GM21723 (cell line): ENCODE measurements at regions not wholly inside any gene's neighbourhood (a gene's known extent, or its start where the extent isn't known, plus 50 kb on each side); places are given as distances from the start of the nearest gene placed in this dataset.

Experiments used
- ATAC-seq: cut with Tn5 transposase; IDR thresholded peaks from one replicate; pipeline ENCODE4 v1.9.1; 2021; ENCODE audit warnings: mild to moderate bottlenecking, moderate library complexity; ENCODE audit not compliant: unreplicated experiment

DNA sequence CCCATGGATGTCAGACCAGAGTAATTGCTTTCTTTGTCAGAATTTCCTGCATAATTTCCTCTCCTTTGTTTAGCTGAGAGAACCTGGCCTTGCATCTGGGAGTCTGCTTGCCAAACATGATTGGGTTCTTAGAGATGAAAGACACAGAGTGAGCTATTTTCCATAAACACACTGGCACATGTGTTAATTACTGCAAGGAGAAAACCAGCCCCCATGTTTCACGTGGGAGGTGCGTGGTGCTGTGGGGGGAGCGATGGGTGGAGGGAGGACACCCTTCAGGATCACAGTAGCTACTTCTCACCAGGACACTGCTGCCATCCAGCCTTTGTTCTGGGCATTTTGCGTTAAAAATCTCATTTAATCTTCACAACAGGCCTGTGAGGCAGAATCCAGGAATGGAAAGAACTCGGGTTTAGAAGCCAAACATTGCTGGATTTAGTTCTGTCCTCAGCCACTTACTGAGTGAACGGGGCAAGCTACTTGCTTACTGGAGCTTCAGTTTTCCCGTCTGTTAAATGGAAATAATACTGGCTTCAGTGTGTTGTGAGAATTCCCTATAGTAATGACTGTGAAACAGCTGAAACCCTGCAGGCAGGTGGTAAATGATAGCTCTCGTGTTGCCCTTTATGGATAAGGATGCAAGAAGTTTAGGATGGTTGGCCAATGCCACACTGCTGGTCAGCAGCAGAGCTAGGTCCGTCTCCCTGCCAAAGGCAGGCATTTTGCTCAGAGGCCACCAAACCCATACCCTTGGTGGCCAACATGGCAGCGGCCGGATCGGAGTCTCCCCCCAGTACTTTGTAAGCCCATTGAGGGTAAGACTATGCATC, 100.1 kb upstream of the ASAP2 start:
- ATAC-seq = no peak

DNA sequence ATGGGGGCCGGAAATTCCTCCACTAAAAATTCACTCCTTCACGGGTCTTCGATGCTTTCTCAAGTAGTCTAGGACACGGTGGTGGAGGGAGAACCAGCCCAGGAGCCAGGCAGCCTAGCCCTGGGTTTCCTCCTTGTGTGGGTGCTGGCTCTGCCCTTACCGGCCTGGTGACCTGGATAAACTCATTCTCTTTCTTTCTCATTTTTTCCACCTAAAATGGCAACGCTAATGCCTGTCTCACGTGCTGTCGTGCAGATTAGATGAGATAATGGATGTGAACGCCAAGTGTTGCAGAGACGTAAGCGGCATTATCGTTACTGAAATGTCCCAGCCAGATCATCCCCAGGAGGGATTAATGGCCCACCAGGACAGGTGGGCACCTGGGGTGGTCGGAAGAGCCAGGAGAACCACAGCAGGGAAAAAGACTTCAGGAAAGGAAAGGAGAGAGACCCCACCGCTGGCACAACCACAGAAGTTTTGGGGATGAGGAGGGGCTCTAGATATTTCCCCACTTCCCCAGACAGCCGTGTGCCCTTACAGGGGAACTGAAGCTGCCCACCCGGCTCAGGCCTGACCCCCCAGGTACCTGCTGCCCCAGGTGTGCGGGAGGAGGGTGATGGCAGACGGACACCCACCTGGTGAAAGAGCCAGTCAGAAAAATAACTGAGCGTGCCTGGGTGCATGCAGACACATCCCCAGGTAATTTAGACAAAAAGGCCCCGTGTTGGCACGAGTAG, 100.8 kb upstream of the ASAP2 start:
- no peak for ATAC-seq

DNA sequence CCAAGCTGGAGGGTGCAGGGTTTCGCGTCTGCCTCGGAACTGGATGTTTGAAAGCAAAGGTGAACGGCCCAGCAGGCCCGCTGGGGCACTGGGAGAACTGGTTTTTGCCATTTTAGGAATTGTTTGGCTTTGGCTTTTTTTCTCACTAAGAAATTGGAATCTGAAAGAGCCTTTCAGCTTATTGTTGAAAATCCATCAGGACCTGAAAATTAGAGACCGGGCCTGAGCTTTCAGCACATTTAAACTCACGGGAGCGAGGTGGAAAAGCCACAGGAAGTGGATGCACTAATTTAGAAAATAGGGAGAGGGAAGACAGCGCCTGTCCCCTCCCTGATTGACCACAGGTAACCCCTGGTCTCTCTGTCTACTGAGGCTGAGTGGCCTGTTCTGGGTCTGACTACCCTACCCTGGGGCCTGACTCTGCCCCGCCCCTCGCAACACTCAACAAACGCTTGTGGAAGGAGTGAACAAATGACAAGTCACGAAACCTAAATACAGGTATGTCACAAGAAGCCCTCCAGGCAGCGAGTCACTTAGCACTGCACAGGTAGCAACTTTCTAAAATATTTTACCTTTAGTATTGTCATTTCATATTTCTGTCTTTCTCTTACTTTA, 100.3 kb upstream of the MBOAT2 start:
- ATAC-seq = no peak

DNA sequence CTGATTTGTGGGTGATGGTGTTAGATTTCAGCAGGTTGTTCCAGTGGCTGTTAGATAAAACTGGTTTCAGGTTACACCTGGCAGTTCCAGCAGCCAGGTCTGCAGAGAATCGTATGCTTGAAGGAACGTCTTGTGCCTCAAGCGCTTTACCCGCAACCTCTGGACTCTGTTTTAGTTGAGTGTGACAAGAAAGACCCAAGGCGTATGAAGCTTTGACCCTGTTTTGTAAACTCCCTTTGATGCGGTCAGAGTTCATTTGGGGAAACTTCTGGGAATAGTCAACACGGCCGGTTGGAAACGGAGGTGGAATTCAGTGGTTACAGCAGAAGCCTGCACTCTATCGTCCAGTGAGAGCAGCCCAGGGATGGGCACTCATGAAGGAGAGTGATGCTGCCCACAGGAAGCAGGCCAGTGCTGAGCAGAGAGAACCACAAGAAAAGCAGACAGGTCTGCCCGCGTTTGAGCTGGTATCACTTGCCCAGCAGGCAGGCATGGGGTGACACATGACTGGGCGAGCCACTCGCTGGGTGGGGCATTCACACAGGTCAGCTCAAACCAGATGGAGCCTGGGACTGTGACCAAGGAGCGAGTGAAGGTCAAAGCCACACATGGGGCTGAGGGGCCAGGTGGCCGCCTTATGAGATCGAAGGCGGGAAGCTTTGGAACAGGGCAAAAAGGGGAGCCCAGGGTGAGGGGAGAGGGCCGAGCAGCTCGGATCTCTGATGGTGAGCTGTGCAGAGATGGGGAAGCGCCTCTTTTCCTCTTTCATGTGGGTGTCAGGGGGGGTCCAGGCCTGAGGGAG, 99.6 kb upstream of the MBOAT2 start:
- ATAC-seq = no peak

DNA sequence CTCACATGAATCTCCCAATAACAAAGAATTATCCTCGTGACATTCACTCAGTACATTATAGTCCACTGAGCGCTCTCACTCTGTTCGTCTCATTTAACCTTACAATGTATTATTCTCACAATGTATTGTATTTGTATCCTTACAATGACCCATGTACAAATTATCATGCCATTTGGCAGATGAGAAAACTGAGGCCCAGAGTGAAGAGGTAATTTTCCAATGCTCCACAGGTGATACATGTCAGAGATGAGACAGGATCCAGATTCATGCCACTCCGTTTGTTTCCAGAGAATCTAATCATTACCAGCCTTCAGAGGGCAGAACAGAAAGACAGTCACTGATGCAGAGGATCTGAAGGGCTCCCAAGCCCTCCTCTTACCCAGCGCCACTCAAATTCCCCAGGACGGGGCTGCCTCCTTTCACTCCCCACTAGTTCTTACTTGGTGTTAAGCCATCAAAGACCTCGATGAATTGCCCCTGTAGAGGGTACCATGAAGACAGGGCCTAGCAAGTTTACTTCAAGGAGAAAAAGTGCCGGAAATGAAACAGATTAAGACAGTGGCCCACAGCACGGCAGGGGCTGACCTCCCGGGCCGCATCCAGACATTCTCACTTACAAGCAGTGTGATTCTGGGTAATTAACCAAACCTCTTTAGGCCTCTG, 98.4 kb upstream of the MBOAT2 start:
- no peak for ATAC-seq

DNA sequence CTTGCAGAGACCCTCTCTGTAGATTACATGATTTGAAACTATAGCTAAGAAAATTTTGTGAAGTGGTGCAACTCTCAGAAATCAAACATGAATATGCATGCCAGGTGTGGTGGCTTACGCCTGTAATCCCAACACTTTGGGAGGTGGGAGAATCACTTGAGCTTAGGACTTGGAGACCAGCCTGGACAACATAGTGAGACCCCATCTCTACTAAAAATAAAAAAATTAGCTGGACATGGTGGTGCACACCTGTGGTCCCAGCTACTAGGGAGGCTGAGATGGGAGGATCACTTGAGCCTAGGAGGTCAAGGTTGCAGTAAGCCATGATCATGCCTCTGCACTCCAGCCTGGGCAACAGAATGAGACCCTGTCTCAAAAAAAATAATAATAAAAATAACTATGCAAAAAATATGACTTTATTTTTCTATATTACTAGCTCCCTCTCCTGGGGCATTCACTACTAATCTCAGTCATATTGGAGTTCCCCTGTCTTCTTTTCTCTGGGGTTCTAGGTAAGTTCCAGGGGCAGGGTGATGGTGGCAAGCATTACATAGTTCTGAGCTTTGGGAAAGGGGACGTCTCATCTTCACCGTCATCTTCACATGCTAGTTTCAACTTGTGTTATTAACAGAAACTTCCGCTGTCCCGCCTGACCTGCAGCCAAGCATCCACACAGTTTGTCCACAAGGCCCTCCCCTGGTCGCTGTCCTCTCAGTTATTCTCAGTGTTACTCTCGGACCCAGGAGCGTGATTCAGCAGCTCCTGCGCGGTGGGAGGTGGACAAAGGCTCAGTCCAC, 96.8 kb upstream of the MBOAT2 start:
- ATAC-seq = peak; percentile 45

DNA sequence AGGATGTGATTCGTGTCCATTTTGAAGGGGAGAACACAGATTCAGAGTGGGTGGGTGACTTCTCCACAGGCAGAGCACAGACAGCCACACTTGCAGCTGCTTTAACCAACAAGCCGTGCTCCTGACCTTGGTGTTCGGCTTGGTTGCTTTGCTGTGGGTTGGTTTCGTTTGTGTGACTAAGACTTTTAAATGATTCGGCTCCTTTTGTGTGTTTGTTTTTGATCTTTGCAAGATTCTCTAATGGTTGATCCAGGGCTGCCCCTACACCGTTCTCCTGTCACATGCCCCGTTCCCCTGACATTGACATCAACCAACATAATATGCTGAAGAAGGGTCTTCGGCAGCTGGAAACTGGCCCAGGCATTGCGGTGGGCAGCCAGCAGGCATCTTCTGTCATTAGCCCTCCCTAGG, 95.9 kb upstream of the MBOAT2 start:
- ATAC-seq = peak; percentile 70

DNA sequence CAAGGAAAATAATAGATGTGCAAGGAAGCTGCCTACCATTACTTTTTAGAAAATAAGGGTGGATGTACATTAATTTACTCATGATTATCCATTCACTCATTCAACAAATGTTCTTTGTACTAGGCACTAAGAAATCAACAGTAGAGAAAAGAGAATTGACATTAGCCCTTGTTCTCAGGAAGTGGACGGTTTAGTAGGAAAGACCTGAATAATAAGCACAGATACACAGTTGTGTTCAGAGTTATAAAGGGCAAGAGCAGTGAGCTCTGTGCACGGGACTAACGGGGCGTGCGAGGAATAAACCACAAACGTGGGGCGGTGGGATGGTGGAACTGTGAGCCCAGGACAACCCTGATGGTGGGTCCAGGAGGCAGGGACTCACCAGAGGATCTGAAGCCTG, 94.4 kb upstream of the MBOAT2 start:
- ATAC-seq = no peak

DNA sequence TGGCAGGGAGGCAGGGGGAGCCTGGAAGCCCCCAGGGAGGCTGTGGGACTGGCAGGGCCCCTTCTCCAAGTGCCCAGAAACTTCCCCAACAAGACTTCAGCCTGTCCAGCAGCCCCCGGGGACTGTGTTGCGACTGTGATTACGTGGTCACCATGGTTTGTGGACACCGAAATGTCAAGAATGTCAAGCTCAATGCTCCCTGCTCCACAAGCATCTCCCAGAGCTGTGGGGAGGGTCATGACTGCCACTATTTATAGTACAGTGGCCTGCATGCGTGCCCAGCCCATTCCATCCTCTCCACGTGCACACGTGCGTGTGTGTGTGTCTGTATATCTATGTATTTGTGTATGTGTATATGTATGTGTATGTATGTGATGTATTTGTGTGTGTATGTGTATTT, 93.8 kb upstream of the MBOAT2 start:
- no peak for ATAC-seq

DNA sequence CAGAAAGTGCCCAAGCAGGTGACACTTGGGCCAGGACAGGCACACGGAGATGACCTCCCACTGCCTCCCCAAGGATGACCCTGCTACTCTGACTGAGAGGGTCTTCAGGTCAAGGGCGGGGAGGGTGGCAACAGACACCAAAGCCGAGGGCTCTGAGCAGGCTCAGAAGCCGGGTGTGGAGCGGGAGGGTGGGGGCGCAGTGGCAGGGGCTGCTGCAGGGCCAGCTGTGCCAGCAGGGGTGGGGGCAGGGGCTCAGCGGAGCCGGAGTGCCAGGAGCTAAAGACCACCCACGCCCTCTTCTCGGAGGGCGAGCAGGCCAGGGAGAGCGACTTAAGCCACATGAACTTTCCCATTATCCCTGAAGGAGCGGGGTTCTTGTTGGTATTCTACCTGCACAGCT, 93.3 kb upstream of the MBOAT2 start:
- ATAC-seq = no peak

DNA sequence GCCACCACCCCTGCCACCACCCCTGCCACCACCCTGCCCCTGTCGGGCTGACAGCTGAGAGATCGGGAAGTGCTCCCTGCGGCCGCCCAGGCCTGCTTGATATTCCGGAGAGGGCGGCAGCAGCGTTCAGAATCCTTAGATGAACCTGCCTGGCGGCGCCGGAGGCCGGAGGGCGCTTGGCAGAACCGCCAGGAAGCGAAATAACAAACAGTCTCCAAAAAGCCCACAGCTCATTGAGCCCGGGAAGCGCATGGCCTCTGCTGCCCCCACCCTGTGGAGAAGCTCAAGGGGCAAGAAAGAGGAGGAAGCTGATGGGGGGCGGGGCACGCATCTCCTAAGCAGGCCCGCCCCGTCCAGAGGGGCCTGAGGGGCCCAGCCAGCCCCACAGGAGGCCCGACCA, 92.2 kb upstream of the MBOAT2 start:
- ATAC-seq = no peak

DNA sequence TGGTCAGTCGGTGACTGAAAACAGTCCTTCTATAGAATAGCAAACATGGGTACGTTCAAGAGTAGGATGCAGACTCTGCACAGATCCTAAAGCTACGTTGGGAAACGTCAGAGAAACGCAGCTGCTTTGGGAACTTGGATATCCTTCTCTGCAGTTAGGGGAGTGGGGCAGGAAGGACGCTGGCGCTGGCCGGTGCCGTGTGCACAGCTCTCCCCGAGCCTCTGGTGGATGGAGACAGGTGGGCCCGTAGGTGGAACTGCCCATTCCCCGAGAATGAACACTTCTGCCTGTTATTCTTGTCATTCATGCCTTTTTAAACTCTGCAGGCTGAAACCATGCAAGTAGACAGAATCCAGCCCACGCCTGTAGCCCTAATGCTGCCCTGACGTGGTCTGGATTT, 91.7 kb upstream of the MBOAT2 start:
- no peak for ATAC-seq

DNA sequence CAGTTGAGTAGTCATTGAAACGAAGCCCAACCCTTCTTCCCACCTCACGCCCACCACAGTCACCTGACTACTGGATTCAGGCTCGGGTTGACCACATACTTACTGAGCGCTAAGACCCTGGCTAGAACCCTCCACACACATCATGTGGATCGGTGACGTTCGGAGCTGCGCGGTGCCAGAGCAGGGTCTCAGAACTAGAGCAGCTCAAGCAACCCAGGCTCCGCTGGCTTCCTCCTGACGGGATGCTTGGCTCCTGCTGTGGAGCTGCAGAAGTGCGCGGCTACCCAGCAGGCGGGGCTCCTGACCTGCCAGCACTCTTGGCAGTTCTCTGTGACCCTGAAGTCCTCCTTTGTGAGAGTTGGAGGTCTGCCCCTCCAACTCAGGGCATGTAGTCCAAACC, 90.6 kb upstream of the MBOAT2 start:
- no peak for ATAC-seq

DNA sequence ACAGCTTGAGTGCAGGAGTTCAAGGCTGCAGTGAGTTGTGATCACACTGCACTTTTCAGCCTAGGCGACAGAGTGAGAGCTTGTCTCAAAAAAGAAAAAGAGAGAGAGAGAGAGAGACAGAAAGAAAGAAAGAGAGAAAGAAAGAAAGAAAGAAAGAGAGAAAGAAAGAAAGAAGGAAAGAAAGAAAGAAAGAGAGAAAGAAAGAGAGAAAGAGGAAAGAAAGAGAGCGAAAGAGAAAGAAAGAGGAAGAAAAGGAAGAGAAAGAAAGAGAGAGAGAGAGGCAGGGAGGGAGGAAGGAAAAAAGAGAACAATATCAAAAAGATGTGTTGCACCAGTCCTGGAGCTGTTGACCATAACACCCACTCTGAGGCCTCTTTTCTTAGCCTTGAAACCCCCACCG, 89.8 kb upstream of the MBOAT2 start:
- no peak for ATAC-seq

DNA sequence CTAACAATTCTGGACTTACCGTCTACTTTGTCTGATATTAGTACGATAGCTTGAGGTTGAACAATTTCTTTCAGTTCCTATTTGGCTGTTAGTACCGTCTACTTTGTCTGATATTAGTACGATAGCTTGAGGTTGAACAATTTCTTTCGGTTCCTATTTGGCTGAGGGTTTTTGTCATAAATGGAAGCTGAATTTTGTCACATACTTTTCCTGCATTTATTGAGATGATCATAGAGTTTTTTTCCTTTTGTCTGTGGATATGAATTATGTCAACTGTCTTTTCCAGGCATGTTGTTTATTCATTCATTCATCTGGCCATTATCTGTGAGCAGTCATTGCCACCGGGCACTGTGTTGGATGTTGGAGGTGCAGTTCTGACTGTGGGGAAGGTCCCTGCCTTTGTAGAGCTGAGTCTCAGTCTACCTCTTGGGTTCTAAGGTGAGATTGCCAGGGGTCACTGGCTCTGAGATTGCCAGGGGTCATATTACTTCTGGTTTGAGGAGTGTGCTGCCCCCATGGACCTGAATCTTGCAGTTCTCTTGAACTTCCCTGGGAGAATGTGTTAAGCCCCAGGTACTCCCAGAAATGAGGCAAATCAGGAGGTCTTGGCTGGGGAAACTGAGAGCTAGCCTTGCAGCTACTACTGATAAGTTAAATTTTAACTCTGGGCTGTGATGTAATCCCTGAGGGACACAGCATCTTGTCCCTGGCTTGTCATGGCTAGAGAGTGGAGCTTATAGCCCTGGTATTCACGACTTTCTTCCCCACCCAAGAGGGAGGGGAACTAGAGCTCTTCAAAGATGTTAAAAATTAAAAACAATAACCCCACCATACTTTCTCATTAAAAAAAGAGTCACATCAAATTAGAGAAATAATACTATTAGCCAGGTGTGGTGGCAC, 89.1 kb upstream of the MBOAT2 start:
- peak; percentile 96 for ATAC-seq

DNA sequence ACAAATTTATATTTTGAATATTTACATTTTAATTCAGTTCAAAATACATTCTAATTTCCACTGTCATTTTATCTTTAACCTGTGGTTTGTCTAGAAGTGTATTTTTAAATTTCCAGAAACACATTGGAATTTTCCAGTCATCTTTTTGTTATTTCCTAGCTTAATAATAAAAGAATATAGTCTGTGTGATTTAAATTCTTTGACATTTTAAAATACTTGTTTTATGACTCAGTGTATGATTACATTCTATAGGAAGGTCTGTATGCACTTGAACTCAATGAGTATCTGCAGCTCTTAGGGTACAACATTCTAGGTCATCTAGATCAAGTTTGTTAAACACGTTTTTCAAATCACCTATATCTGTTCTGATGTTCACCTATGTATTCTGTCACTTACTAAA, 88.3 kb upstream of the MBOAT2 start:
- ATAC-seq = no peak

DNA sequence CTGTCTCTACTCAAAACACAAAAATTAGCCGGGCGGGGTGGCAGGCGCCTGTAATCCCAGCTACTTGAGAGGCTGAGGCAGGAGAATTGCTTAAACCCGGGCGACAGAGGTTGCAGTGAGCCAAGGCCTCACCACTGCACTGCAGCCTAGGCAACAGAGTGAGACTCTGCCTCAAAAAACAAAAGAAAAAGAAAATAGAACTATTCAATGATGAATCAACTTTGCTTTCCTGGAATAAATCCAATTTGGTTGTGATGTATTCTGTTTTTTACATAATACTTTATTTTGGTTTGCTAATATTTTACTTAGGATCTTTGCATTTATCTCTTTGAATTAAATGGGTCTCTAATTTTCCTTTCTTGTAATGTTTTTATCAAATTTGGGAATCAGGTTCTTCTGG, 86.3 kb upstream of the MBOAT2 start:
- ATAC-seq = no peak

DNA sequence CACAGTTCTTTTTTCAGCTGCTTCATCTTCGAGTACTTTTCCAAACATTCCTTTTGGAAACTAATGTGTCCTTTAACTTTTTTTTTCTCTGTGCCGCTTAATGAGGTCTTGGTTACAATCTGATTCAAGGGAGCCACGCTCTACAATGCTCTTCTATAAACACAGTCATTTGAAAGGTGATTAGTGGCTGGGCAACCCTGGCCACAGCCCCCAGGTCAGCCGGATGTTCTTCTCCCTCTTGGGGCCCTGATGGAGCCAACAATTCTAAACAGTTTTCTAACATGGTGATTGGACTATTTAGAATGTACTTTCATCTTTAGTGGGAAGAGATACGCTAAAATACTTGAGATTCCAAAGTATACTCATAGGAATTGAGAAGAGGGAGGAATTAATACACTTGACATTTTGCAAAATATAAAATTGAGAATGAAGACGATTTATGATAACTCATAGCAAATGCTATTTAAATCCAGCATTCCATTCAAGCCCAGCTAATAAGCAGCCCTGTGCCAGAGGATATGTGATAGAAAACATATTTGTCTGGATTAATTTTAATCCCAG, 83.7 kb upstream of the MBOAT2 start:
- no peak for ATAC-seq

DNA sequence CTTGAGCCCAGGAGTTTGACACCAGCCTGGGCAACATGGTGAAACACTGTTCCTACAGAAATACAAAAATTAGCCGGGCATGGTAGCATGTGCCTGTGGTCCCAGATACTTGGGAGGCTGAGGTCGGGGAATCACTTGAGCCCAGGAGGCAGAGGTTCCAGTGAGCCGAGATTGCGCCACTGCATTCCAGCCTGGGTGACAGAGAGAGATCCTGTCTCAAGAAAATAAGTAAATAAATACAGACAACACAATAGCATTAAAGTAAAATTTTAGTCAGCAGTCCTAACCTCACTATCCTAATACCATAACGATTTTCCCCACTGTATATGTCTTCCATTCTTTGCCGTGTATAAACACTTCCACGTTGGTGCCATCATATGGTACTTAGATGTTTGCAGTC, 83.0 kb upstream of the MBOAT2 start:
- ATAC-seq = no peak
